ENCODE measurements at regions not wholly inside any gene's neighbourhood (a gene's known extent, or its start where the extent isn't known, plus 50 kb on each side); places are given as distances from the start of the nearest gene placed in this dataset.

DNA sequence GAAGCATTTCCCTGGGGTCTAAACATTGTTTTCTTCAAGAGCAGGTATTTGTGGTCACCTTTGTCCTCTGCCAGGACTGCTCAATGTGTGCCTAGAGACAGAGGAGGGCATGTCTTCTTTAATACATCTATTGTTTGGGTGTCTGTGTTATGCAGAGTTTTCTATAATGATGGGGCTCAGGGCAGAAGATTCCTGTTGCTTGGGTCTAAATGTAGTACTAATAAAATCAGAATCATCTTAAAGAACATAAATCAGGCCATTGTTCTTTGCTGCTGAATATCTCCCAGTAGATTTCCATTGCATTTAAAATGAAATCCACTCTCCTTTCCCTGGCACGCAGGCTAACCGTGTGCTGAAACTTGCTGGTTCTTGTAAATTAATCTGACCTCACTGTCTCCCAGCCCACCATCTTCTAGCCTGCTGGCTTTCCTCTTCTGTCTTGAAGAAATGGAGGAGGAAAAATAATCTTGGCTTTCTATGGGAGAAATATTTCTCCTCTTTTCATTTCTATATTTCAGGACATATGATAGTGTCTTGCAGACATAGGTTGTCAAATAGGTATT lies 1396.8 kb downstream of the GATA3 start:
- no peak for TF ChIP-seq POLR2AphosphoS5 (IDR thresholded peaks at IDR 0.05)
- no peak for TF ChIP-seq EP300 (IDR thresholded peaks at IDR 0.05)
- TF ChIP-seq, protein P1, sequence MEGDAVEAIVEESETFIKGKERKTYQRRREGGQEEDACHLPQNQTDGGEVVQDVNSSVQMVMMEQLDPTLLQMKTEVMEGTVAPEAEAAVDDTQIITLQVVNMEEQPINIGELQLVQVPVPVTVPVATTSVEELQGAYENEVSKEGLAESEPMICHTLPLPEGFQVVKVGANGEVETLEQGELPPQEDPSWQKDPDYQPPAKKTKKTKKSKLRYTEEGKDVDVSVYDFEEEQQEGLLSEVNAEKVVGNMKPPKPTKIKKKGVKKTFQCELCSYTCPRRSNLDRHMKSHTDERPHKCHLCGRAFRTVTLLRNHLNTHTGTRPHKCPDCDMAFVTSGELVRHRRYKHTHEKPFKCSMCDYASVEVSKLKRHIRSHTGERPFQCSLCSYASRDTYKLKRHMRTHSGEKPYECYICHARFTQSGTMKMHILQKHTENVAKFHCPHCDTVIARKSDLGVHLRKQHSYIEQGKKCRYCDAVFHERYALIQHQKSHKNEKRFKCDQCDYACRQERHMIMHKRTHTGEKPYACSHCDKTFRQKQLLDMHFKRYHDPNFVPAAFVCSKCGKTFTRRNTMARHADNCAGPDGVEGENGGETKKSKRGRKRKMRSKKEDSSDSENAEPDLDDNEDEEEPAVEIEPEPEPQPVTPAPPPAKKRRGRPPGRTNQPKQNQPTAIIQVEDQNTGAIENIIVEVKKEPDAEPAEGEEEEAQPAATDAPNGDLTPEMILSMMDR (IDR thresholded peaks at IDR 0.05): no peak
